Epithelial cell of esophagus (primary cell): ENCODE measurements at regions not wholly inside any gene's neighbourhood (a gene's known extent, or its start where the extent isn't known, plus 50 kb on each side); places are given as distances from the start of the nearest gene placed in this dataset.

ENCODE experiments used
- DNase-seq: peaks from one replicate; pipeline ENCODE4 v3.0.0; 2010; ENCODE audit warnings: low read depth
- H3K4me3 ChIP-seq: 2 replicates; pipeline ENCODE4 v1.5.1; 2011; ENCODE audit warnings: mild to moderate bottlenecking, low read length, control low read depth
- CTCF ChIP-seq: IDR thresholded peaks from 2 replicates; pipeline ENCODE4 v1.5.1; 2011; ENCODE audit warnings: low read depth, mild to moderate bottlenecking, low read length, control low read depth, inconsistent platforms; ENCODE audit not compliant: insufficient read depth; ENCODE audit errors: missing control alignments

- H3K4me3 ChIP-seq, result no peak overlapping the region
- TF ChIP-seq CTCF, result no peak
- no peak for DNase-seq
Measured at GRCh38 chr6:129967427-129967826, 51.0 kb upstream of the L3MBTL3 start.

GRCh38 chr6:129966125-129966524 lies 52.3 kb upstream of the L3MBTL3 start:
- no peak for TF ChIP-seq CTCF
- no peak overlapping the region for H3K4me3 ChIP-seq
- DNase-seq, result no peak

- no peak overlapping the region for H3K4me3 ChIP-seq
- no peak for TF ChIP-seq CTCF
- DNase-seq, result no peak
Measured at GRCh38 chr6:129965096-129965495, 53.3 kb upstream of the L3MBTL3 start.

- TF ChIP-seq CTCF, result no peak
- no peak for DNase-seq
- no peak overlapping the region for H3K4me3 ChIP-seq
Measured at GRCh38 chr6:129959358-129959930, 58.9 kb upstream of the L3MBTL3 start.

GRCh38 chr6:129957941-129958898 lies 60.2 kb upstream of the L3MBTL3 start:
- no peak for DNase-seq
- H3K4me3 ChIP-seq, result no peak overlapping the region
- TF ChIP-seq CTCF, result no peak

- no peak for DNase-seq
- no peak for TF ChIP-seq CTCF
- H3K4me3 ChIP-seq, result no peak overlapping the region
Measured at GRCh38 chr6:129955584-129955983, 62.8 kb upstream of the L3MBTL3 start.
